Endodermal cell (in vitro differentiated cells): ENCODE measurements at regions not wholly inside any gene's neighbourhood (a gene's known extent, or its start where the extent isn't known, plus 50 kb on each side); places are given as distances from the start of the nearest gene placed in this dataset.

Experiments
- DNase-seq: peaks from one replicate; pipeline ENCODE4 v3.0.0-alpha.2; 2017
- H3K27ac ChIP-seq: 2 replicates; pipeline ENCODE4 v1.5.1; 2013; ENCODE audit warnings: mild to moderate bottlenecking, low read depth, low read length, moderate library complexity
- H3K27me3 ChIP-seq: 2 replicates; pipeline ENCODE4 v1.6.1; 2013; ENCODE audit warnings: mild to moderate bottlenecking, low read length, moderate library complexity; ENCODE audit not compliant: insufficient read depth, control insufficient read depth, poor library complexity, severe bottlenecking
- H3K36me3 ChIP-seq: 2 replicates; pipeline ENCODE4 v1.7.0; 2013; ENCODE audit warnings: mild to moderate bottlenecking, low read length, moderate library complexity; ENCODE audit not compliant: control insufficient read depth, insufficient read depth
- H3K4me1 ChIP-seq: one replicate; pipeline ENCODE4 v1.7.0; 2013; ENCODE audit warnings: low read length; ENCODE audit not compliant: control insufficient read depth, insufficient read depth
- H3K4me3 ChIP-seq: 2 replicates; pipeline ENCODE4 v1.5.1; 2013; ENCODE audit warnings: mild to moderate bottlenecking, low read length, moderate library complexity
- H3K9ac ChIP-seq: 2 replicates; pipeline ENCODE4 v1.6.1; 2013; ENCODE audit warnings: mild to moderate bottlenecking, low read length, moderate library complexity; ENCODE audit not compliant: poor library complexity, severe bottlenecking; ENCODE audit errors: extremely low read depth
- H3K9me3 ChIP-seq: 2 replicates; pipeline ENCODE4 v1.6.1; 2013; ENCODE audit warnings: mild to moderate bottlenecking, low read length, moderate library complexity; ENCODE audit not compliant: control insufficient read depth
- H3K27ac Mint-ChIP-seq: 2 replicates; pipeline ENCODE4 v1.8.0; 2020; ENCODE audit warnings: mixed read lengths
- H3K27me3 Mint-ChIP-seq: 2 replicates; pipeline ENCODE4 v1.8.0; 2021; ENCODE audit warnings: mild to moderate bottlenecking, mixed read lengths; ENCODE audit not compliant: insufficient read depth
- H3K36me3 Mint-ChIP-seq: 2 replicates; pipeline ENCODE4 v1.8.0; 2020; ENCODE audit warnings: low read depth, mixed read lengths
- H3K4me1 Mint-ChIP-seq: 2 replicates; pipeline ENCODE4 v1.8.0; 2020; ENCODE audit warnings: mixed read lengths
- H3K4me3 Mint-ChIP-seq: 2 replicates; pipeline ENCODE4 v1.8.0; 2020; ENCODE audit warnings: mild to moderate bottlenecking, moderate library complexity, mixed read lengths
- H3K9me3 Mint-ChIP-seq: 2 replicates; pipeline ENCODE4 v1.8.0; 2020; ENCODE audit warnings: mild to moderate bottlenecking, mixed read lengths
- CTCF ChIP-seq: fragments of 200-600 bp; sonication (generic); conservative IDR thresholded peaks from 2 replicates; pipeline ENCODE4 v1.5.0; 2021; ENCODE audit warnings: antibody characterized with exemption, mild to moderate bottlenecking
- WGBS, 2 experiments: methylation state at CpG; one replicate each; pipeline versions ENCODE4 v1.1.5 to v1.1.7; 2013; ENCODE audit warnings: missing lambda C conversion rate in 2 of 2, mixed read lengths in 1 of 2; ENCODE audit not compliant: insufficient coverage in 1 of 2, insufficient read length in 1 of 2; 5-methylcytosine and 5-hydroxymethylcytosine counted together

- DNase-seq = no peak
- Histone ChIP-seq H3K36me3 (no peaks in the 10 kb centered on the region), H3K4me3 (no peak overlapping the region), H3K27me3 (no peaks in the 10 kb centered on the region), H3K4me1 (no peaks in the 10 kb centered on the region), H3K9ac (no peak overlapping the region), H3K27ac (no peak overlapping the region), H3K9me3 (no peaks in the 10 kb centered on the region)
- no peak for TF ChIP-seq CTCF
- no peaks in the 10 kb centered on the region for H3K27me3 Mint-ChIP-seq
- no peaks in the 10 kb centered on the region for H3K9me3 Mint-ChIP-seq
- H3K4me1 Mint-ChIP-seq = no peaks in the 10 kb centered on the region
- 63 to 95% methylated on average over 1 to 3 of the region's 3 CpGs for WGBS, 2 experiments
- H3K27ac Mint-ChIP-seq = no peak overlapping the region
- H3K36me3 Mint-ChIP-seq = no peaks in the 10 kb centered on the region
- no peak overlapping the region for H3K4me3 Mint-ChIP-seq
Observed at GRCh38 chr10:8768852-8769251, 714.4 kb downstream of the GATA3 start.

- WGBS, 2 experiments = 87 to 100% methylated on average over 2 to 3 of the region's 3 CpGs
- no peak overlapping the region for H3K4me3 Mint-ChIP-seq
- H3K4me1 ChIP-seq = no peaks in the 10 kb centered on the region
- H3K27ac ChIP-seq = no peak overlapping the region
- H3K27me3 ChIP-seq = no peaks in the 10 kb centered on the region
- no peaks in the 10 kb centered on the region for H3K36me3 Mint-ChIP-seq
- H3K27ac Mint-ChIP-seq = no peak overlapping the region
- no peaks in the 10 kb centered on the region for H3K36me3 ChIP-seq
- H3K9ac ChIP-seq = no peak overlapping the region
- H3K4me1 Mint-ChIP-seq = no peaks in the 10 kb centered on the region
- TF ChIP-seq CTCF = no peak
- H3K27me3 Mint-ChIP-seq = no peaks in the 10 kb centered on the region
- no peak for DNase-seq
- no peak overlapping the region for H3K4me3 ChIP-seq
- H3K9me3 Mint-ChIP-seq = no peaks in the 10 kb centered on the region
- H3K9me3 ChIP-seq = no peaks in the 10 kb centered on the region
Observed at GRCh38 chr10:8776926-8777622, 722.6 kb downstream of the GATA3 start.

GRCh38 chr10:8778713-8779112 is 724.2 kb downstream of the GATA3 start:
- Mint-ChIP-seq H3K27me3 (no peaks in the 10 kb centered on the region), H3K4me3 (no peak overlapping the region), H3K4me1 (no peaks in the 10 kb centered on the region), H3K36me3 (no peaks in the 10 kb centered on the region), H3K9me3 (no peaks in the 10 kb centered on the region), H3K27ac (no peak overlapping the region)
- DNase-seq = peak; percentile 52
- H3K27ac ChIP-seq = no peak overlapping the region
- no peak for TF ChIP-seq CTCF
- no peak overlapping the region for H3K9ac ChIP-seq
- H3K27me3 ChIP-seq = no peaks in the 10 kb centered on the region
- H3K4me1 ChIP-seq = no peaks in the 10 kb centered on the region
- no peaks in the 10 kb centered on the region for H3K36me3 ChIP-seq
- no peak overlapping the region for H3K4me3 ChIP-seq
- 80 to 81% methylated on average over 3 of the region's 3 CpGs for WGBS, 2 experiments
- H3K9me3 ChIP-seq = no peaks in the 10 kb centered on the region
